Fibroblast of lung (primary cell): ENCODE measurements at regions not wholly inside any gene's neighbourhood (a gene's known extent, or its start where the extent isn't known, plus 50 kb on each side); places are given as distances from the start of the nearest gene placed in this dataset.

Experiments
- DNase-seq, 2 donors: peaks; one replicate each; pipeline versions ENCODE4 v3.0.0 to v3.0.0-alpha.2; 2010; ENCODE audit warnings: low read depth in 2 of 2
- H2AFZ ChIP-seq: 2 replicates; pipeline ENCODE4 v1.5.1; 2012; ENCODE audit warnings: low read length, control low read depth, inconsistent platforms
- H3K27ac ChIP-seq: 2 replicates; pipeline ENCODE4 v1.5.1; 2011; ENCODE audit warnings: low read length, control low read depth; ENCODE audit not compliant: insufficient read depth
- H3K27me3 ChIP-seq: 2 replicates; pipeline ENCODE4 v1.5.1; 2011; ENCODE audit warnings: mild to moderate bottlenecking, low read length; ENCODE audit not compliant: control insufficient read depth, insufficient read depth
- H3K36me3 ChIP-seq: 2 replicates; pipeline ENCODE4 v1.5.1; 2011; ENCODE audit warnings: low read length; ENCODE audit not compliant: control insufficient read depth, insufficient read depth
- H3K4me1 ChIP-seq: 2 replicates; pipeline ENCODE4 v1.5.1; 2011; ENCODE audit warnings: low read length; ENCODE audit not compliant: control insufficient read depth, insufficient read depth; ENCODE audit errors: extremely low read depth
- H3K4me2 ChIP-seq: 2 replicates; pipeline ENCODE4 v1.5.1; 2011; ENCODE audit warnings: low read length, control low read depth; ENCODE audit not compliant: insufficient read depth; ENCODE audit errors: extremely low read depth
- H3K4me3 ChIP-seq, 4 experiments: fragments of 200-600 bp in 1 of 4; sonication (generic) in 1 of 4; replicated peaks in 1 of 4; 2 replicates each; pipeline ENCODE4 v1.5.1; 2011 to 2016; ENCODE audit warnings: low read length in 4 of 4, low read depth in 3 of 4, mild to moderate bottlenecking in 3 of 4, control low read depth in 2 of 4, inconsistent platforms in 1 of 4, mixed read lengths in 1 of 4; ENCODE audit not compliant: insufficient read depth in 1 of 4; ENCODE audit errors: control extremely low read depth in 1 of 4
- H3K79me2 ChIP-seq: 2 replicates; pipeline ENCODE4 v1.5.1; 2012; ENCODE audit warnings: mild to moderate bottlenecking, low read length, inconsistent platforms; ENCODE audit not compliant: control insufficient read depth, insufficient read depth
- H3K9ac ChIP-seq: 2 replicates; pipeline ENCODE4 v1.5.1; 2011; ENCODE audit warnings: mild to moderate bottlenecking, low read length, control low read depth; ENCODE audit not compliant: insufficient read depth
- H3K9me3 ChIP-seq: 2 replicates; pipeline ENCODE4 v1.5.1; 2012; ENCODE audit warnings: low read depth, low read length; ENCODE audit not compliant: control insufficient read depth, insufficient read depth
- H4K20me1 ChIP-seq: 2 replicates; pipeline ENCODE4 v1.5.1; 2011; ENCODE audit warnings: low read length; ENCODE audit not compliant: control insufficient read depth, insufficient read depth; ENCODE audit errors: extremely low read depth
- CTCF ChIP-seq, 2 donors: IDR thresholded peaks in 1 of 2; conservative IDR thresholded peaks in 1 of 2; 1 replicate in 1 of 2; 2 replicates in 1 of 2; pipeline ENCODE4 v1.5.1; 2011 to 2012; ENCODE audit warnings: low read length in 2 of 2, control low read depth in 1 of 2, inconsistent platforms in 1 of 2, low read depth in 1 of 2, mild to moderate bottlenecking in 1 of 2
- EZH2 ChIP-seq: IDR thresholded peaks from 2 replicates; pipeline ENCODE4 v1.5.1; 2012; ENCODE audit warnings: low read length, control low read depth, mild to moderate bottlenecking; ENCODE audit errors: missing control alignments

- no peak overlapping the region for H2AFZ ChIP-seq
- H4K20me1 ChIP-seq, result no peaks in the 10 kb centered on the region
- H3K4me2 ChIP-seq, result no peak overlapping the region
- H3K79me2 ChIP-seq, result no peaks in the 10 kb centered on the region
- H3K4me3 ChIP-seq, result no peak overlapping the region
- TF ChIP-seq EZH2, result no peak
- no peak for TF ChIP-seq CTCF (conservative IDR thresholded peaks at IDR 0.05 in 1 of 2, IDR thresholded peaks at IDR 0.05 in 1 of 2; ENCODE audit: low read depth in 1 of 2, low read length in 2 of 2)
- H3K9me3 ChIP-seq, result no peaks in the 10 kb centered on the region
- H3K27me3 ChIP-seq, result no peaks in the 10 kb centered on the region
- no peak overlapping the region for H3K27ac ChIP-seq
- H3K36me3 ChIP-seq, result no peaks in the 10 kb centered on the region
- H3K4me1 ChIP-seq, result peaks cover 10% of the 10 kb centered on the region
- no peak for DNase-seq
- no peak overlapping the region for H3K9ac ChIP-seq
Observed at GRCh38 chr18:9019135-9019534, 83.4 kb upstream of the NDUFV2 start.

- Histone ChIP-seq H3K4me2 (no peak overlapping the region), H3K27me3 (no peaks in the 10 kb centered on the region), H3K4me3 (no peak overlapping the region), H3K4me1 (peaks cover 10% of the 10 kb centered on the region), H3K9ac (no peak overlapping the region), H3K27ac (no peak overlapping the region), H4K20me1 (no peaks in the 10 kb centered on the region), H2AFZ (no peak overlapping the region), H3K79me2 (no peaks in the 10 kb centered on the region), H3K36me3 (no peaks in the 10 kb centered on the region), H3K9me3 (no peaks in the 10 kb centered on the region)
- no peak for TF ChIP-seq EZH2
- no peak for TF ChIP-seq CTCF (conservative IDR thresholded peaks at IDR 0.05 in 1 of 2, IDR thresholded peaks at IDR 0.05 in 1 of 2; ENCODE audit: low read depth in 1 of 2, low read length in 2 of 2)
- no peak for DNase-seq
Observed at GRCh38 chr18:9020221-9020620, 82.3 kb upstream of the NDUFV2 start.

- no peak overlapping the region for H3K4me2 ChIP-seq
- H4K20me1 ChIP-seq, result no peaks in the 10 kb centered on the region
- H3K4me1 ChIP-seq, result peaks cover 10% of the 10 kb centered on the region
- no peaks in the 10 kb centered on the region for H3K27me3 ChIP-seq
- TF ChIP-seq EZH2 (no peak), CTCF (conservative IDR thresholded peaks at IDR 0.05 in 1 of 2, IDR thresholded peaks at IDR 0.05 in 1 of 2; ENCODE audit: low read depth in 1 of 2, low read length in 2 of 2) (no peak)
- H3K4me3 ChIP-seq, result no peak overlapping the region
- H3K36me3 ChIP-seq, result no peaks in the 10 kb centered on the region
- no peak overlapping the region for H3K9ac ChIP-seq
- DNase-seq, result no peak
- no peak overlapping the region for H2AFZ ChIP-seq
- H3K9me3 ChIP-seq, result no peaks in the 10 kb centered on the region
- H3K79me2 ChIP-seq, result no peaks in the 10 kb centered on the region
- no peak overlapping the region for H3K27ac ChIP-seq
Observed at GRCh38 chr18:9021458-9021857, 81.0 kb upstream of the NDUFV2 start.
